Prostate gland (tissue), 2 donors: ENCODE measurements at regions not wholly inside any gene's neighbourhood (a gene's known extent, or its start where the extent isn't known, plus 50 kb on each side); places are given as distances from the start of the nearest gene placed in this dataset.

Experiments
- CTCF ChIP-seq, 4 experiments: fragments of 200-600 bp in 2 of 4; fragments of 450-650 bp in 2 of 4; sonication (generic) in 2 of 4; IDR thresholded peaks; 1 replicate in 3 of 4; 2 replicates in 1 of 4; pipeline ENCODE4 v1.5.1; 2016 to 2019; ENCODE audit warnings: antibody characterized with exemption in 4 of 4, mild to moderate bottlenecking in 2 of 4, moderate library complexity in 2 of 4
- POLR2AphosphoS5 ChIP-seq: sonication (generic); formaldehyde crosslinking; IDR thresholded peaks from one replicate; pipeline ENCODE4 v1.6.1; 2017; ENCODE audit warnings: antibody characterized with exemption

- TF ChIP-seq POLR2AphosphoS5 (no peak), CTCF (IDR thresholded peaks at IDR 0.05) (no peak)
Observed at GRCh38 chr12:114974826-114975639, 291.1 kb upstream of the TBX3 start.
